ENCODE measurements at regions not wholly inside any gene's neighbourhood (a gene's known extent, or its start where the extent isn't known, plus 50 kb on each side); places are given as distances from the start of the nearest gene placed in this dataset.
"Not testable (repeated sequence)": the region's sequence is repeated elsewhere in the genome, so short reads cannot be mapped to it uniquely, and the experiment has no call there.

GRCh38 chr20:30922129-30922528 lies 335.3 kb upstream of the DEFB115 start:
- DNase-seq, result peak; percentile 62
- Mint-ChIP-seq H3K27me3 (ENCODE audit: unreplicated experiment) (no peaks in the 10 kb centered on the region), H3K9me3 (ENCODE audit: unreplicated experiment) (peaks cover 7% of the 10 kb centered on the region), H3K36me3 (ENCODE audit: unreplicated experiment) (no peaks in the 10 kb centered on the region), H3K4me1 (ENCODE audit: low read depth, unreplicated experiment) (no peaks in the 10 kb centered on the region), H3K27ac (ENCODE audit: unreplicated experiment) (no peak overlapping the region), H3K4me3 (ENCODE audit: unreplicated experiment) (no peak overlapping the region)
- TF ChIP-seq, protein P1, sequence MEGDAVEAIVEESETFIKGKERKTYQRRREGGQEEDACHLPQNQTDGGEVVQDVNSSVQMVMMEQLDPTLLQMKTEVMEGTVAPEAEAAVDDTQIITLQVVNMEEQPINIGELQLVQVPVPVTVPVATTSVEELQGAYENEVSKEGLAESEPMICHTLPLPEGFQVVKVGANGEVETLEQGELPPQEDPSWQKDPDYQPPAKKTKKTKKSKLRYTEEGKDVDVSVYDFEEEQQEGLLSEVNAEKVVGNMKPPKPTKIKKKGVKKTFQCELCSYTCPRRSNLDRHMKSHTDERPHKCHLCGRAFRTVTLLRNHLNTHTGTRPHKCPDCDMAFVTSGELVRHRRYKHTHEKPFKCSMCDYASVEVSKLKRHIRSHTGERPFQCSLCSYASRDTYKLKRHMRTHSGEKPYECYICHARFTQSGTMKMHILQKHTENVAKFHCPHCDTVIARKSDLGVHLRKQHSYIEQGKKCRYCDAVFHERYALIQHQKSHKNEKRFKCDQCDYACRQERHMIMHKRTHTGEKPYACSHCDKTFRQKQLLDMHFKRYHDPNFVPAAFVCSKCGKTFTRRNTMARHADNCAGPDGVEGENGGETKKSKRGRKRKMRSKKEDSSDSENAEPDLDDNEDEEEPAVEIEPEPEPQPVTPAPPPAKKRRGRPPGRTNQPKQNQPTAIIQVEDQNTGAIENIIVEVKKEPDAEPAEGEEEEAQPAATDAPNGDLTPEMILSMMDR (IDR thresholded peaks at IDR 0.05; ENCODE audit: partially characterized antibody, unreplicated experiment), result peak; percentile 54

GRCh38 chr20:30937790-30938189 lies 319.7 kb upstream of the DEFB115 start:
- no peak overlapping the region for H3K27ac Mint-ChIP-seq (ENCODE audit: unreplicated experiment)
- H3K36me3 Mint-ChIP-seq (ENCODE audit: unreplicated experiment), result no peaks in the 10 kb centered on the region
- TF ChIP-seq, protein P1 (IDR thresholded peaks at IDR 0.05; ENCODE audit: partially characterized antibody, unreplicated experiment), result no peak
- H3K4me1 Mint-ChIP-seq (ENCODE audit: low read depth, unreplicated experiment), result no peaks in the 10 kb centered on the region
- H3K9me3 Mint-ChIP-seq (ENCODE audit: unreplicated experiment), result peaks cover 5% of the 10 kb centered on the region
- no peak overlapping the region for H3K4me3 Mint-ChIP-seq (ENCODE audit: unreplicated experiment)
- peaks cover 3% of the 10 kb centered on the region for H3K27me3 Mint-ChIP-seq (ENCODE audit: unreplicated experiment)
- DNase-seq, result no peak

- Mint-ChIP-seq H3K27ac (ENCODE audit: unreplicated experiment) (no peak overlapping the region), H3K36me3 (ENCODE audit: unreplicated experiment) (no peaks in the 10 kb centered on the region)
- TF ChIP-seq, protein P1 (IDR thresholded peaks at IDR 0.05; ENCODE audit: partially characterized antibody, unreplicated experiment), result no peak
These were observed 307.7 kb upstream of the DEFB115 start for GRCh38 chr20:30949761-30950160.

GRCh38 chr20:30951088-30951487 lies 306.4 kb upstream of the DEFB115 start:
- H3K4me3 Mint-ChIP-seq (ENCODE audit: unreplicated experiment); H3K36me3 Mint-ChIP-seq (ENCODE audit: unreplicated experiment); DNase-seq; H3K4me1 Mint-ChIP-seq (ENCODE audit: low read depth, unreplicated experiment); H3K9me3 Mint-ChIP-seq (ENCODE audit: unreplicated experiment); H3K27me3 Mint-ChIP-seq (ENCODE audit: unreplicated experiment); H3K27ac Mint-ChIP-seq (ENCODE audit: unreplicated experiment): not testable (repeated sequence)

More at GRCh38 chr20:30949761-30950160, 307.7 kb upstream of the DEFB115 start:
- Mint-ChIP-seq H3K4me3 (ENCODE audit: unreplicated experiment) (no peak overlapping the region), H3K27me3 (ENCODE audit: unreplicated experiment) (no peaks in the 10 kb centered on the region), H3K9me3 (ENCODE audit: unreplicated experiment) (peaks cover 4% of the 10 kb centered on the region), H3K4me1 (ENCODE audit: low read depth, unreplicated experiment) (no peaks in the 10 kb centered on the region)
- no peak for DNase-seq

DNA sequence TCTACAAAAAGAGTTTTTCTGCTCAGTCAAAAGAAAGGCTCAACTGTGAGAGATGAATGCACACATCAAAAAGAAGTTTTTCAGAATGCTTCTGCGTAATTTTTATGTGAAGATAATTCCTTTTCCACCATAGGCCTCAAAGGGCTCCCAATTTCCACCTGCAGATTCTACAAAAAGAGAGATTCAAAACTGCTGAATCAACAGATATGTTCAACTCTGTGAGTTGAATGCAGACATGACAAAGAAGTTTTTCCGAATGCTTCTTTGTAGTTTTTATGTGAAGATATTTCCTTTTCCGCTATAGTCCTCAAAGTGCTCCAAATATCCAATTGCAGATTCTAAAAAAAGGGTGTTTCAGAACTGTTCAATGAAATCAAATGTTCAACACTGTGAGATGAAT lies 300.8 kb upstream of the DEFB115 start:
- not testable (repeated sequence) for H3K27me3 Mint-ChIP-seq (ENCODE audit: unreplicated experiment); H3K27ac Mint-ChIP-seq (ENCODE audit: unreplicated experiment); H3K36me3 Mint-ChIP-seq (ENCODE audit: unreplicated experiment); DNase-seq; H3K4me3 Mint-ChIP-seq (ENCODE audit: unreplicated experiment); H3K9me3 Mint-ChIP-seq (ENCODE audit: unreplicated experiment); H3K4me1 Mint-ChIP-seq (ENCODE audit: low read depth, unreplicated experiment)

GRCh38 chr20:30959208-30959607 lies 298.3 kb upstream of the DEFB115 start:
- not testable (repeated sequence) for H3K27ac Mint-ChIP-seq (ENCODE audit: unreplicated experiment); DNase-seq; H3K4me1 Mint-ChIP-seq (ENCODE audit: low read depth, unreplicated experiment); H3K27me3 Mint-ChIP-seq (ENCODE audit: unreplicated experiment); H3K36me3 Mint-ChIP-seq (ENCODE audit: unreplicated experiment); H3K9me3 Mint-ChIP-seq (ENCODE audit: unreplicated experiment); H3K4me3 Mint-ChIP-seq (ENCODE audit: unreplicated experiment)

DNA sequence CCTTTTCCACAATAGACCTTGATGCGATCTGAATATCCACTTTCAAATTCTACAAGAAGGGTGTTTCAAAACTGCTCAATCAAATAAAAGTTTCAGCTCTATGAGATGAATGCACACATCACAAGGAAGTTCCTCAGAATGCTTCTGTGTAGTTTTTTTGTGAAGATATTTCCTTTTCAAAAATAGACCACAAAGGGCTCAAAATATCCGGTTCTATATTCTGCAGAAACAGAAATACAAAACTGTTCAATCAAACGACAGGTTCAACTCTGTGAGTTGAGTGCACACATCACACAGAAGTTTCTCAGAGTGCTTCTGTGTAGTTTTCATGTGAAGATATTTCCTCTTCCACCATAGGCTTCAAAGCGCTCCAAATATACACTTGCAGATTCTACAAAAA lies 293.9 kb upstream of the DEFB115 start:
- Mint-ChIP-seq H3K36me3 (ENCODE audit: unreplicated experiment) (no peaks in the 10 kb centered on the region), H3K27ac (ENCODE audit: unreplicated experiment) (no peak overlapping the region), H3K4me1 (ENCODE audit: low read depth, unreplicated experiment) (no peaks in the 10 kb centered on the region), H3K9me3 (ENCODE audit: unreplicated experiment) (no peaks in the 10 kb centered on the region), H3K27me3 (ENCODE audit: unreplicated experiment) (no peaks in the 10 kb centered on the region), H3K4me3 (ENCODE audit: unreplicated experiment) (no peak overlapping the region)
- TF ChIP-seq, protein P1 (IDR thresholded peaks at IDR 0.05; ENCODE audit: partially characterized antibody, unreplicated experiment), result no peak
- DNase-seq, result no peak

DNA sequence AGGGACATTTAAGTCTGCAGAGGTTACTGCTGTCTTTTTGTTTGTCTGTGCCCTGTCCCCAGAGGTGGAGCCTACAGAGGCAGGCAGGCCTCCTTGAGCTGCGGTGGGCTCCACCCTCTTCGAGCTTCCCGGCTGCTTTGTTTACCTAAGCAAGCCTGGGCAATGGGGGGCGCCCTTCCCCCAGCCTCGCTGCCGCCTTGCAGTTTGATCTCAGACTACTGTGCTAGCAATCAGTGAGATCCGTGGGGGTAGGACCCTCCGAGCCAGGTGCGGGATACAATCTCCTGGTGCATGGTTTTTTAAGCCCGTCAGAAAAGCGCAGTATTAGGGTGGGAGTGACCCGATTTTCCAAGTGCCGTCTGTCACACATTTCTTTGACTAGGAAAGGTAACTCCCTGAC lies 281.6 kb upstream of the DEFB115 start:
- not testable (repeated sequence) for H3K9me3 Mint-ChIP-seq (ENCODE audit: unreplicated experiment); H3K4me3 Mint-ChIP-seq (ENCODE audit: unreplicated experiment); H3K27ac Mint-ChIP-seq (ENCODE audit: unreplicated experiment); H3K4me1 Mint-ChIP-seq (ENCODE audit: low read depth, unreplicated experiment); H3K27me3 Mint-ChIP-seq (ENCODE audit: unreplicated experiment); H3K36me3 Mint-ChIP-seq (ENCODE audit: unreplicated experiment); DNase-seq
